NB4 (cell line): ENCODE measurements at regions not wholly inside any gene's neighbourhood (a gene's known extent, or its start where the extent isn't known, plus 50 kb on each side); places are given as distances from the start of the nearest gene placed in this dataset.

ENCODE experiments used
- MAX ChIP-seq: IDR thresholded peaks from 2 replicates; pipeline ENCODE4 v1.6.1; 2011; ENCODE audit warnings: low read depth, low read length
- TF ChIP-seq, protein P1 (sequence below): IDR thresholded peaks from one replicate; pipeline ENCODE4 v1.5.1; 2012; ENCODE audit warnings: low read depth, low read length

DNA sequence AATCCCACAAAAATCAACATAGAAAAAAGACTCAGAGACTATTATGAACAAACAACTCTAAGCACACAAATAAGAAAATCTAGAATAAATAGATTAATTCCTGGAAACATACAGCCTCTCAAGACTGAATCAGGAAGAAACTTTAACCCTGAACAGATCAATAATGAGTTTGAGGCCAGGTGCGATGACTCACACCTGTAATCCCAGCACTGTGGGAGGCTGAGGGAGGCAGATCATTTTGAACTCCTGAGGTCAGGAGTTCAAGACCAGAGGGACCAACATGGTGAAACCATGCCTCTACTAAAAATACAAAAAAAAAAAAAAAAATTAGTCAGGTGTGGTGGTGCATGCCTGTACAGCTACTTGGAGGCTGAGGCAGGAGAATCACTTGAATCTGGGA is 499.5 kb upstream of the LUZP2 start:
- TF ChIP-seq, protein P1, sequence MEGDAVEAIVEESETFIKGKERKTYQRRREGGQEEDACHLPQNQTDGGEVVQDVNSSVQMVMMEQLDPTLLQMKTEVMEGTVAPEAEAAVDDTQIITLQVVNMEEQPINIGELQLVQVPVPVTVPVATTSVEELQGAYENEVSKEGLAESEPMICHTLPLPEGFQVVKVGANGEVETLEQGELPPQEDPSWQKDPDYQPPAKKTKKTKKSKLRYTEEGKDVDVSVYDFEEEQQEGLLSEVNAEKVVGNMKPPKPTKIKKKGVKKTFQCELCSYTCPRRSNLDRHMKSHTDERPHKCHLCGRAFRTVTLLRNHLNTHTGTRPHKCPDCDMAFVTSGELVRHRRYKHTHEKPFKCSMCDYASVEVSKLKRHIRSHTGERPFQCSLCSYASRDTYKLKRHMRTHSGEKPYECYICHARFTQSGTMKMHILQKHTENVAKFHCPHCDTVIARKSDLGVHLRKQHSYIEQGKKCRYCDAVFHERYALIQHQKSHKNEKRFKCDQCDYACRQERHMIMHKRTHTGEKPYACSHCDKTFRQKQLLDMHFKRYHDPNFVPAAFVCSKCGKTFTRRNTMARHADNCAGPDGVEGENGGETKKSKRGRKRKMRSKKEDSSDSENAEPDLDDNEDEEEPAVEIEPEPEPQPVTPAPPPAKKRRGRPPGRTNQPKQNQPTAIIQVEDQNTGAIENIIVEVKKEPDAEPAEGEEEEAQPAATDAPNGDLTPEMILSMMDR = no peak
- TF ChIP-seq MAX = no peak
